Heart left ventricle (tissue), 16 donors: ENCODE measurements at regions not wholly inside any gene's neighbourhood (a gene's known extent, or its start where the extent isn't known, plus 50 kb on each side); places are given as distances from the start of the nearest gene placed in this dataset.

Source experiments
- ATAC-seq, 4 donors: fragments of 200-7000 bp; cut with Tn5 transposase; one replicate each; pipeline ENCODE4 v1.9.1; 2020 to 2022; ENCODE audit warnings: moderate library complexity in 4 of 4, mild to moderate bottlenecking in 3 of 4, moderate number of reproducible peaks in 1 of 4
- DNase-seq, 5 donors: peaks; one replicate each; pipeline ENCODE4 v3.0.0-alpha.2; 2020
- H3K27ac ChIP-seq, 12 donors: fragments of 200-600 bp; sonication (generic) in 4 of 12; one replicate each; pipeline versions ENCODE4 v1.5.0 to v1.8.0; 2016 to 2022; ENCODE audit warnings: mild to moderate bottlenecking in 2 of 12
- H3K27me3 ChIP-seq, 9 donors: fragments of 200-600 bp; sonication (generic) in 2 of 9; one replicate each; pipeline versions ENCODE4 v1.5.1 to v1.8.0; 2016 to 2022; ENCODE audit warnings: mild to moderate bottlenecking in 3 of 9
- H3K36me3 ChIP-seq, 9 donors: fragments of 200-600 bp; sonication (generic) in 2 of 9; one replicate each; pipeline versions ENCODE4 v1.5.0 to v1.8.0; 2018 to 2022; ENCODE audit warnings: mild to moderate bottlenecking in 2 of 9
- H3K4me1 ChIP-seq, 12 donors: fragments of 200-600 bp; sonication (generic) in 4 of 12; one replicate each; pipeline versions ENCODE4 v1.5.0 to v1.8.0; 2016 to 2022; ENCODE audit warnings: mild to moderate bottlenecking in 3 of 12
- H3K4me3 ChIP-seq, 12 donors: fragments of 200-600 bp; sonication (generic) in 4 of 12; one replicate each; pipeline versions ENCODE4 v1.5.0 to v1.8.0; 2017 to 2022; ENCODE audit warnings: mild to moderate bottlenecking in 9 of 12, moderate library complexity in 4 of 12
- H3K9me3 ChIP-seq, 12 donors: fragments of 200-600 bp; sonication (generic) in 4 of 12; one replicate each; pipeline versions ENCODE4 v1.5.0 to v1.8.0; 2016 to 2022; ENCODE audit warnings: mild to moderate bottlenecking in 1 of 12
- POLR2A ChIP-seq, 2 donors: fragments of 450-650 bp; IDR thresholded peaks; one replicate each; pipeline ENCODE4 v1.6.1; 2017; ENCODE audit warnings: antibody characterized with exemption in 2 of 2, mild to moderate bottlenecking in 2 of 2, moderate library complexity in 2 of 2
- WGBS, 4 donors: extraction: QIAGEN DNeasy Blood & Tissue Kit in 2 of 4; methylation state at CpG; one replicate each; pipeline versions ENCODE4 v1.1.5 to v1.1.7; 2013 to 2018; 5-methylcytosine and 5-hydroxymethylcytosine counted together
- intact Hi-C, 10 donors: fragments of 100-400 bp; cut with DNase I; formaldehyde crosslinking; loops; one replicate each; pipeline versions ENCODE4 v1.11.1 to v1.14.2; 2022
- TF ChIP-seq, protein P1 (sequence below), 12 donors: fragments of 200-600 bp; sonication (generic) in 4 of 12; IDR thresholded peaks; one replicate each; pipeline versions ENCODE4 v1.5.0 to v1.8.0; 2018 to 2022; ENCODE audit warnings: antibody characterized with exemption in 12 of 12, mild to moderate bottlenecking in 5 of 12
- donor health status: ischemic (EF 13 %, LVEDD 7.1; RV severe dilation, severe dysfunction).
- donor health status: healthy with polysubstance abuse.
- donor health status: DM: no; HTN: yes; CAD: no.
- donor health status: DM: no; HTN: no; CAD: no.
- donor health status: ischemic (EF 25% LVEDD 6.9; RV normal size, moderate dysfunction).
- donor health status: ischemic (EF 25% LVEDD 5.7; RV mildly dilated, moderate dysfunction).
- donor health status: healthy.
- donor health status: DM: yes; HTN: yes; CAD: no.
- donor health status: ischemic (EF 35%, LVEDD 5.7; RV mildly dilated, moderate dysfunction).
- donor health status: nonischemic (EF 11% LVEDD 7.7; RV severe dilation, severe dysfunction).
- donor health status: DM: yes; HTN: yes; CAD: no.
- donor health status: PGD.
- donor health status: ischemic (EF 29% LVEDD 5.4; RV normal size, mild dysfunction).
- donor health status: nonischemic (EF 23%, LVEDD 6.1; RV moderate dilation, normal function).

DNA sequence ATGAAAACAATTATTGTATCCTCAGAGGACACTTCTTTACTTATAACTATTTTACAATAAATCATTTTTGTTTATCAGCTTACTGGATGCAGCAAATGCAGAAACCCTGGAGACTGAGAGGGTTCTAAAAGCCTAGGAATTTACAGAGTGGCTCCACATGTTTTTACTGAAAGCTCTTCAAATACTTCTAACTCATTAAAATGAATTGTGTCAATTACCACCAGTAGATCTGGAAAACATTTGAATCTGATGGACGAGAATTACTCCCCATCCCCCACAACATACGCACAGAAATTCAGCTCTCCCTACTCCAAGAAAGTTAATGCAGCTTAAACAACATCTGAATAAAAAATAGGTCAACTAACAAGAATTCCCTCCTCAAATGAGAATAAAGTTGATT, 319.8 kb upstream of the FIGN start:
- intact Hi-C loops = loop anchor here in 1 of 10 donors (10.0 kb wide), 1 partner anchor 321 kb away; the partner anchor contains the start of gene FIGN
- H3K27ac ChIP-seq = no peak overlapping the region
- no peaks in the 10 kb centered on the region for H3K36me3 ChIP-seq
- H3K9me3 ChIP-seq = no peaks in the 10 kb centered on the region
- DNase-seq (no peak), ATAC-seq (no peak)
- peaks cover 0 to 19% (median 0%) of the 10 kb centered on the region in 12 donors for H3K4me1 ChIP-seq
- TF ChIP-seq, protein P1, sequence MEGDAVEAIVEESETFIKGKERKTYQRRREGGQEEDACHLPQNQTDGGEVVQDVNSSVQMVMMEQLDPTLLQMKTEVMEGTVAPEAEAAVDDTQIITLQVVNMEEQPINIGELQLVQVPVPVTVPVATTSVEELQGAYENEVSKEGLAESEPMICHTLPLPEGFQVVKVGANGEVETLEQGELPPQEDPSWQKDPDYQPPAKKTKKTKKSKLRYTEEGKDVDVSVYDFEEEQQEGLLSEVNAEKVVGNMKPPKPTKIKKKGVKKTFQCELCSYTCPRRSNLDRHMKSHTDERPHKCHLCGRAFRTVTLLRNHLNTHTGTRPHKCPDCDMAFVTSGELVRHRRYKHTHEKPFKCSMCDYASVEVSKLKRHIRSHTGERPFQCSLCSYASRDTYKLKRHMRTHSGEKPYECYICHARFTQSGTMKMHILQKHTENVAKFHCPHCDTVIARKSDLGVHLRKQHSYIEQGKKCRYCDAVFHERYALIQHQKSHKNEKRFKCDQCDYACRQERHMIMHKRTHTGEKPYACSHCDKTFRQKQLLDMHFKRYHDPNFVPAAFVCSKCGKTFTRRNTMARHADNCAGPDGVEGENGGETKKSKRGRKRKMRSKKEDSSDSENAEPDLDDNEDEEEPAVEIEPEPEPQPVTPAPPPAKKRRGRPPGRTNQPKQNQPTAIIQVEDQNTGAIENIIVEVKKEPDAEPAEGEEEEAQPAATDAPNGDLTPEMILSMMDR (IDR thresholded peaks at IDR 0.05) = no peak
- TF ChIP-seq POLR2A (IDR thresholded peaks at IDR 0.05) = no peak
- 73 to 85% (median 79%) methylated on average over 2 of the region's 2 CpGs for WGBS, 4 donors
- H3K27me3 ChIP-seq = no peaks in the 10 kb centered on the region
- no peak overlapping the region for H3K4me3 ChIP-seq

GRCh38 chr2:164054651-164055050, 318.8 kb upstream of the FIGN start:
- ATAC-seq = no peak
- Histone ChIP-seq H3K27me3 (no peaks in the 10 kb centered on the region), H3K4me3 (no peak overlapping the region), H3K9me3 (no peaks in the 10 kb centered on the region), H3K36me3 (no peaks in the 10 kb centered on the region), H3K4me1 (peaks cover 0 to 26% (median 0%) of the 10 kb centered on the region in 12 donors), H3K27ac (no peak overlapping the region)
- WGBS, 4 donors = 81 to 91% (median 85%) methylated on average over 5 of the region's 5 CpGs
- no peak for DNase-seq
- TF ChIP-seq, protein P1 (IDR thresholded peaks at IDR 0.05) = no peak
- intact Hi-C loops = loop anchor here in 2 of 10 donors (5.0 to 10.0 kb wide), 2 partner anchors 317 to 320 kb away; partner anchors contain the start of gene FIGN (in 2 of the 2)

GRCh38 chr2:164053021-164053420, 317.2 kb upstream of the FIGN start:
- Histone ChIP-seq H3K9me3 (no peaks in the 10 kb centered on the region), H3K36me3 (no peaks in the 10 kb centered on the region), H3K27ac (no peak overlapping the region), H3K27me3 (no peaks in the 10 kb centered on the region), H3K4me1 (peaks cover 0 to 26% (median 0%) of the 10 kb centered on the region in 12 donors), H3K4me3 (no peak overlapping the region)
- 43 to 61% (median 58%) methylated on average over 2 of the region's 2 CpGs for WGBS, 4 donors
- TF ChIP-seq, protein P1 (IDR thresholded peaks at IDR 0.05) = no peak
- TF ChIP-seq POLR2A (IDR thresholded peaks at IDR 0.05) = no peak
- ATAC-seq (no peak), DNase-seq (no peak)
- intact Hi-C loops = loop anchor here in 2 of 10 donors (5.0 to 10.0 kb wide), 2 partner anchors 316 to 318 kb away; partner anchors contain the start of gene FIGN (in 2 of the 2)

DNA sequence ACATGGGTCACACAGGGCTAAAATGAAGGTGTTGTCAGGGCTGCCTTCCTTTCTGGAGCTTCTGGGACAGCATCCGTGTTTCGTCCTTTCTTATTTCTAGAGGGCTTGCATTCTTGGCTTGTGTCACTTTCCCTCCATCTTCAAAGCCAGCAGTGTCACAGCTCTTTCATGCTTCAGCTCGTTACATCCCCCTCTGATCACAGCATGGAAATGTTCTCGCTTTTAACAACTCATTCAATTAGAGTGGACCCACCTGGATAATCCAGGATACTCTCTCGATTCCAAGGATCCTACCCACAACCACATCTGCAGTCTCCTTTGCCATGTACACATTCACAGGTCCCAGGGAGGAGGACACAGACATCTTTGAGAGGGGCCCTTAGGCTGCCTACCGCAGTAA, 316.2 kb upstream of the FIGN start:
- no peaks in the 10 kb centered on the region for H3K9me3 ChIP-seq
- H3K4me3 ChIP-seq = no peak overlapping the region
- peaks cover 0 to 26% (median 0%) of the 10 kb centered on the region in 12 donors for H3K4me1 ChIP-seq
- no peaks in the 10 kb centered on the region for H3K36me3 ChIP-seq
- intact Hi-C loops = loop anchor here in 2 of 10 donors (5.0 to 10.0 kb wide), 2 partner anchors 315 to 317 kb away; partner anchors contain the start of gene FIGN (in 2 of the 2)
- DNase-seq = no peak
- no peak overlapping the region for H3K27ac ChIP-seq
- no peak for TF ChIP-seq POLR2A (IDR thresholded peaks at IDR 0.05)
- TF ChIP-seq, protein P1 (IDR thresholded peaks at IDR 0.05) = no peak
- ATAC-seq = peak in 1 of 4 donors; percentile 20
- no peaks in the 10 kb centered on the region for H3K27me3 ChIP-seq
- 70 to 84% (median 77%) methylated on average over 6 of the region's 6 CpGs for WGBS, 4 donors
